ENCODE measurements at regions not wholly inside any gene's neighbourhood (a gene's known extent, or its start where the extent isn't known, plus 50 kb on each side); places are given as distances from the start of the nearest gene placed in this dataset.

- CTCF ChIA-PET, result no interaction called here
- no peaks in the 10 kb centered on the region for H3K36me3 ChIP-seq (ENCODE audit: control insufficient read depth, insufficient read depth, low read length)
- BruUV-seq (replicated peaks), result no TSS peak
- H3K4me3 ChIP-seq (ENCODE audit: low read depth in 2 of 2, low read length in 2 of 2), result no peak overlapping the region
- no peaks in the 10 kb centered on the region for H3K27me3 ChIP-seq (ENCODE audit: control insufficient read depth, insufficient read depth, low read length)
- in situ Hi-C loops (cut with HindIII; ENCODE audit: low pct_unique_long_range_greater_than_20kb, low sequenced_read_pairs), result no loop called here
- POLR2A ChIA-PET, result no interaction called here
- no peaks in the 10 kb centered on the region for H3K4me1 ChIP-seq (ENCODE audit: control insufficient read depth, insufficient read depth, low read length)
- DNase-seq (ENCODE audit: low read depth, low spot score) (no peak), ATAC-seq (no peak)
- no peak for TF ChIP-seq TCF7L2 (IDR thresholded peaks at IDR 0.05; ENCODE audit: low read depth, low read length)
- TF ChIP-seq POLR2AphosphoS5 (IDR thresholded peaks at IDR 0.05; ENCODE audit: low read depth, low read length), result no peak
- no peak for TF ChIP-seq REST (IDR thresholded peaks at IDR 0.05; ENCODE audit: insufficient read depth in 1 of 2, low read depth in 2 of 2, low read length in 1 of 2)
- no peak for TF ChIP-seq CTCF (IDR thresholded peaks at IDR 0.05)
- no peak for TF ChIP-seq SIN3A (IDR thresholded peaks at IDR 0.05; ENCODE audit: borderline replicate concordance, insufficient read depth, low read depth, low read length)
- no peaks in the 10 kb centered on the region for H3K9me3 ChIP-seq (ENCODE audit: control insufficient read depth, insufficient read depth, low read depth, low read length)
- H3K27ac ChIP-seq (ENCODE audit: low read length), result no peak overlapping the region
- intact Hi-C loops (cut with micrococcal nuclease; ENCODE audit: unreplicated experiment), result no loop called here
These were observed 152.0 kb upstream of the ZEB2 start for GRCh38 chr2:144671695-144672455.

- Histone ChIP-seq H3K4me3 (ENCODE audit: low read depth in 2 of 2, low read length in 2 of 2) (no peak overlapping the region), H3K27me3 (ENCODE audit: control insufficient read depth, insufficient read depth, low read length) (no peaks in the 10 kb centered on the region), H3K9me3 (ENCODE audit: control insufficient read depth, insufficient read depth, low read depth, low read length) (no peaks in the 10 kb centered on the region), H3K27ac (ENCODE audit: low read length) (no peak overlapping the region), H3K4me1 (ENCODE audit: control insufficient read depth, insufficient read depth, low read length) (no peaks in the 10 kb centered on the region), H3K36me3 (ENCODE audit: control insufficient read depth, insufficient read depth, low read length) (no peaks in the 10 kb centered on the region)
- no peak for DNase-seq (ENCODE audit: low read depth, low spot score)
- ChIA-PET POLR2A (no interaction called here), CTCF (no interaction called here)
- intact Hi-C loops (cut with micrococcal nuclease; ENCODE audit: unreplicated experiment), result no loop called here
- ATAC-seq, result no peak
- in situ Hi-C loops (cut with HindIII; ENCODE audit: low pct_unique_long_range_greater_than_20kb, low sequenced_read_pairs), result no loop called here
- BruUV-seq (replicated peaks), result no TSS peak
- no peak for TF ChIP-seq CTCF (IDR thresholded peaks at IDR 0.05)
- TF ChIP-seq REST (IDR thresholded peaks at IDR 0.05; ENCODE audit: insufficient read depth in 1 of 2, low read depth in 2 of 2, low read length in 1 of 2), result no peak
- TF ChIP-seq POLR2AphosphoS5 (IDR thresholded peaks at IDR 0.05; ENCODE audit: low read depth, low read length), result no peak
- no peak for TF ChIP-seq TCF7L2 (IDR thresholded peaks at IDR 0.05; ENCODE audit: low read depth, low read length)
- TF ChIP-seq SIN3A (IDR thresholded peaks at IDR 0.05; ENCODE audit: borderline replicate concordance, insufficient read depth, low read depth, low read length), result no peak
These were observed 150.8 kb upstream of the ZEB2 start for GRCh38 chr2:144670738-144671137.
